ENCODE measurements at regions not wholly inside any gene's neighbourhood (a gene's known extent, or its start where the extent isn't known, plus 50 kb on each side); places are given as distances from the start of the nearest gene placed in this dataset.
A peak's percentile ranks its signal among the peaks of the same experiment; 100 is the strongest.

DNA sequence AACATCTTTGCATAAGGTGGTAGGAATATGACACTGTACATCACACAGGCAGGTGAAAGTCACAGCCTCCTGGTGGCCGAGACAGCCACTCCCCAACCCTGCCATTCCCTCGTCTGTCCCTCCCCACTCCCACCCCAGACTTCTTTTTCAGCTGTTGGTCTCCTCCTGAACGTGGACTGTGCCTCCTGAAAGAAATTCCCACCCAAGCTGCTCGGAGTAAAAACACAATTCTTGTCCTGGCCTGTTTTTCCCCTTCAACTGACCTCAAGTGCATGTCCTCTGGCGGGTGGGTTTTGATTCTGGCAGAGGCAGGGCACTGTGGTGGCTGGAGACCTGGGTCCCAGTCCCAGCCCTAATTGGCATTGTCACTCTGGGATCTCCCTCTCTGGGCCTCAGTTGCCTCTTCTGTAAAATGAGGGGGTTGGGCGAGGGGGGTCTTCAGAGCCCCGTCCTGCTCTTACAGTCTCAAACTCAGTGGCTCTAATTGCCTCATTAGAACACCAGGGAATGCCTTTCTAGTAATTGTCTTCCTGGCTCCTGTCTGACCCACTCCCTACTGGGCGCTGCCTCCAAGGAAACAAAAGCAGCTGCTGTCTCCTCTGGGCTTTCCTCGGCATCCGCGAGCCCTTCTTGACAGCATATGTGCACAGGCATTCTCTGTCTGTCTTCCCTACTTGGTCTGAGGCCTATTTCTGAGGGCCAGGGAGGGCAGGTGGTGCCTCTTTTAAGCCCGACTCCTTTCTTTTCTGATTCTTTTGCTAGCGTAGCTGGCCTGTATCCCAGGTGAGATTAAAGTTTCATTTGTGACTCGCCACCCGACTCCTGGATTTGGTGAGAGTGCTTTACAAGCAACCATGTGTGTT lies 186.6 kb upstream of the RMST start:
- TF ChIP-seq, protein P1, sequence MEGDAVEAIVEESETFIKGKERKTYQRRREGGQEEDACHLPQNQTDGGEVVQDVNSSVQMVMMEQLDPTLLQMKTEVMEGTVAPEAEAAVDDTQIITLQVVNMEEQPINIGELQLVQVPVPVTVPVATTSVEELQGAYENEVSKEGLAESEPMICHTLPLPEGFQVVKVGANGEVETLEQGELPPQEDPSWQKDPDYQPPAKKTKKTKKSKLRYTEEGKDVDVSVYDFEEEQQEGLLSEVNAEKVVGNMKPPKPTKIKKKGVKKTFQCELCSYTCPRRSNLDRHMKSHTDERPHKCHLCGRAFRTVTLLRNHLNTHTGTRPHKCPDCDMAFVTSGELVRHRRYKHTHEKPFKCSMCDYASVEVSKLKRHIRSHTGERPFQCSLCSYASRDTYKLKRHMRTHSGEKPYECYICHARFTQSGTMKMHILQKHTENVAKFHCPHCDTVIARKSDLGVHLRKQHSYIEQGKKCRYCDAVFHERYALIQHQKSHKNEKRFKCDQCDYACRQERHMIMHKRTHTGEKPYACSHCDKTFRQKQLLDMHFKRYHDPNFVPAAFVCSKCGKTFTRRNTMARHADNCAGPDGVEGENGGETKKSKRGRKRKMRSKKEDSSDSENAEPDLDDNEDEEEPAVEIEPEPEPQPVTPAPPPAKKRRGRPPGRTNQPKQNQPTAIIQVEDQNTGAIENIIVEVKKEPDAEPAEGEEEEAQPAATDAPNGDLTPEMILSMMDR (conservative IDR thresholded peaks at IDR 0.05; ENCODE audit: low read depth, low read length): no peak
- H3K4me3 ChIP-seq (ENCODE audit: low read length): no peak overlapping the region
- no peak for DNase-seq (ENCODE audit: low read depth)

- TF ChIP-seq, protein P1 (conservative IDR thresholded peaks at IDR 0.05; ENCODE audit: low read depth, low read length): no peak
- no peak overlapping the region for H3K4me3 ChIP-seq (ENCODE audit: low read length)
- no peak for DNase-seq (ENCODE audit: low read depth)
Measured at GRCh38 chr12:97276661-97277429, 185.8 kb upstream of the RMST start.

DNA sequence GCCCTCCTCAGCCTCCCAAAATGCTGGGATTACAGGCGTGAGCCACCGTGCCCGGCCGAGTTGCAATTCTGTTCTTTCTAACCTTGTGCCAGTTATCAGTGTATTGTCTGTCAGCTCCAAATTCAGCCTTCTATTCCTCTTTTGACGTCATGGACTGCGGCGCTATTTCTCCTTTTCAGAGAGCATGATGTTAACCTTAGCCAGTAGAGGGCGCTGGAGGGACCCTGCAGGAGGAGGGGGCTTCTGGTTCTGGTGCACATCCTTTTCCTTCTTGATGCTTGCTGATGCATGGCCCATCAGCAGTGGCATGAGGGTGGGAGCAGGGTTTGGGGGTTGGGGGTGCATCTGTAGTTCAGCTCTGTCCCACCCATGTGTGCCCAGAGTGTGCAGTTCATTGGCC lies 179.3 kb upstream of the RMST start:
- TF ChIP-seq, protein P1 (conservative IDR thresholded peaks at IDR 0.05; ENCODE audit: low read depth, low read length): peak; percentile 8
- no peak for DNase-seq (ENCODE audit: low read depth)

DNA sequence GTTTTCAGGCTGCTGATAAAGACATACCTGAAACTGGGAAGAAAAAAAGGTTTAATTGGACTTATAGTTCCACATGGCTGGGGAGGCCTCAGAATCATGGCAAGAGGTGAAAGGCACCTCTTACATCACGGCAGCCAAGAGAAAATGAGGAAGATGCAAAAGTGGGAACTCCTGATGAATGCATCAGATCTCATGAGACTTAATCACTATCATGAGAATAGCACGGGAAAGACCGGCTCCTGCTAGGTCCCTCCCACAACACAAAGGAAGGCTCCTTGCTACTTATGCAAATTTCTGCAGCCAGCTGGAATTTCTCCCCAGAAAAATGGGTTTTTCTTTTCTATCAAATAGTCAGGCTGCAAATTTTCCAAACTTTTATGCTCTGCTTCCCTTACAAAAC lies 174.1 kb upstream of the RMST start:
- H3K4me3 ChIP-seq (ENCODE audit: low read length): no peak overlapping the region
- no peak for DNase-seq (ENCODE audit: low read depth)
- TF ChIP-seq, protein P1 (conservative IDR thresholded peaks at IDR 0.05; ENCODE audit: low read depth, low read length): no peak

More for the DNA sequence above, 179.3 kb upstream of the RMST start:
- no peak overlapping the region for H3K4me3 ChIP-seq (ENCODE audit: low read length)

DNA sequence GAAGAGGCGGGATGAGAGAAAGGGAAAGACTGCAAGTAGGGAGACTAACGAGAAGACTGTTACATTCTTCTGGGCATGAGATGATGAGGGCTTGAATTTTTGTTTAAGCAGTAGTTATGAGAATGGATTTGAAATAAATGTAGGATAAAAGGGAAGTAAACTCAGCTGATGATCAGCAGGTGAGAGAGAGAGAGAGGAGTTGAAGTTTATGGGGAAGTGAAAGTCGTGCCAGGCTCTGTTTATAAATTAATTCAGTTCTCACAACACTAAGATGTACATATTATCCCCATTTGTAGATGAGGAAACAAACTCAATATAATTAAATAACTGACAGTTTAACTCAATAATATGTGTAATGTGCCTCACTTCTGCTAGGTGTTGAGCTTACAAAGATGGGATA lies 170.0 kb upstream of the RMST start:
- H3K4me3 ChIP-seq (ENCODE audit: low read length): no peak overlapping the region
- TF ChIP-seq, protein P1 (conservative IDR thresholded peaks at IDR 0.05; ENCODE audit: low read depth, low read length): no peak
- no peak for DNase-seq (ENCODE audit: low read depth)

- H3K4me3 ChIP-seq (ENCODE audit: low read length): no peak overlapping the region
- TF ChIP-seq, protein P1 (conservative IDR thresholded peaks at IDR 0.05; ENCODE audit: low read depth, low read length): no peak
- DNase-seq (ENCODE audit: low read depth): no peak
Measured at GRCh38 chr12:97293541-97293940, 169.1 kb upstream of the RMST start.

Data from retinal pigment epithelial cell (primary cell).